ENCODE measurements at regions not wholly inside any gene's neighbourhood (a gene's known extent, or its start where the extent isn't known, plus 50 kb on each side); places are given as distances from the start of the nearest gene placed in this dataset.

- no peaks in the 10 kb centered on the region for H3K9me3 ChIP-seq
- no peak for ATAC-seq
- no peaks in the 10 kb centered on the region for H3K36me3 ChIP-seq
- intact Hi-C loops (cut with DNase I) = no loop called here
- no peak overlapping the region for H3K4me3 ChIP-seq
- no peak for TF ChIP-seq CTCF (IDR thresholded peaks at IDR 0.05)
- 80% methylated on average over 2 of the region's 2 CpGs for WGBS (ENCODE audit: insufficient coverage, low coverage, low lambda C conversion rate, missing lambda C conversion rate)
- no peak for DNase-seq
- no peak overlapping the region for H3K27ac ChIP-seq
- no peaks in the 10 kb centered on the region for H3K27me3 ChIP-seq
- H3K4me1 ChIP-seq = no peaks in the 10 kb centered on the region
Measured at GRCh38 chr4:123470640-123471039, 74.0 kb downstream of the SPRY1 start.

GRCh38 chr4:123471655-123472369 is 75.2 kb downstream of the SPRY1 start:
- Histone ChIP-seq H3K27ac (no peak overlapping the region), H3K27me3 (no peaks in the 10 kb centered on the region), H3K36me3 (no peaks in the 10 kb centered on the region), H3K9me3 (no peaks in the 10 kb centered on the region), H3K4me1 (no peaks in the 10 kb centered on the region), H3K4me3 (no peak overlapping the region)
- intact Hi-C loops (cut with DNase I) = no loop called here
- ATAC-seq (peak in 1 of 4 donors; percentile 40), DNase-seq (no peak)
- TF ChIP-seq CTCF (IDR thresholded peaks at IDR 0.05) = no peak
- TF ChIP-seq POLR2A (IDR thresholded peaks at IDR 0.05) = no peak
- WGBS (ENCODE audit: insufficient coverage, low coverage, low lambda C conversion rate, missing lambda C conversion rate) = 46% methylated on average over 3 of the region's 3 CpGs

GRCh38 chr4:123474817-123475216 is 78.2 kb downstream of the SPRY1 start:
- DNase-seq (no peak), ATAC-seq (no peak)
- no peak for TF ChIP-seq POLR2A (IDR thresholded peaks at IDR 0.05)
- TF ChIP-seq CTCF (IDR thresholded peaks at IDR 0.05) = no peak
- no peak overlapping the region for H3K4me3 ChIP-seq
- no peaks in the 10 kb centered on the region for H3K27me3 ChIP-seq
- intact Hi-C loops (cut with DNase I) = no loop called here
- WGBS (ENCODE audit: insufficient coverage, low coverage, low lambda C conversion rate, missing lambda C conversion rate) = 91% methylated on average over 4 of the region's 4 CpGs
- H3K27ac ChIP-seq = no peak overlapping the region
- peaks cover 0 to 10% (median 0%) of the 10 kb centered on the region in 4 donors for H3K4me1 ChIP-seq
- no peaks in the 10 kb centered on the region for H3K36me3 ChIP-seq
- H3K9me3 ChIP-seq = no peaks in the 10 kb centered on the region

GRCh38 chr4:123476089-123476488 is 79.5 kb downstream of the SPRY1 start:
- Histone ChIP-seq H3K4me3 (no peak overlapping the region), H3K4me1 (peaks cover 0 to 14% (median 0%) of the 10 kb centered on the region in 4 donors), H3K36me3 (no peaks in the 10 kb centered on the region), H3K27ac (no peak overlapping the region), H3K27me3 (no peaks in the 10 kb centered on the region), H3K9me3 (no peaks in the 10 kb centered on the region)
- DNase-seq (no peak), ATAC-seq (no peak)
- TF ChIP-seq POLR2A (IDR thresholded peaks at IDR 0.05) (no peak), CTCF (IDR thresholded peaks at IDR 0.05) (no peak)
- intact Hi-C loops (cut with DNase I) = no loop called here
- WGBS (ENCODE audit: insufficient coverage, low coverage, low lambda C conversion rate, missing lambda C conversion rate) = 0% methylated on average over 1 of the region's 1 CpG
